Bronchial epithelial cell (primary cell): ENCODE measurements at regions not wholly inside any gene's neighbourhood (a gene's known extent, or its start where the extent isn't known, plus 50 kb on each side); places are given as distances from the start of the nearest gene placed in this dataset.
"Not testable (repeated sequence)": the region's sequence is repeated elsewhere in the genome, so short reads cannot be mapped to it uniquely, and the experiment has no call there.

ENCODE experiments used
- DNase-seq: peaks from one replicate; pipeline ENCODE4 v3.0.0-alpha.2; 2010; ENCODE audit warnings: low read depth
- FAIRE-seq: peaks from 2 replicates; lab custom pipeline; 2011; peaks lifted over from hg19 to GRCh38; lab: Jason Lieb, UNC
- H3K27me3 ChIP-seq: 2 replicates; pipeline ENCODE4 v1.5.1; 2011; ENCODE audit warnings: low read length; ENCODE audit not compliant: control insufficient read depth, insufficient read depth
- H3K36me3 ChIP-seq: 2 replicates; pipeline ENCODE4 v1.5.1; 2011; ENCODE audit warnings: low read length; ENCODE audit not compliant: control insufficient read depth, insufficient read depth
- H3K4me3 ChIP-seq: 2 replicates; pipeline ENCODE4 v1.5.1; 2011; ENCODE audit warnings: mild to moderate bottlenecking, low read depth, low read length, control low read depth
- TF ChIP-seq, protein P1 (sequence below): IDR thresholded peaks from 2 replicates; pipeline ENCODE4 v1.5.1; 2011; ENCODE audit warnings: mild to moderate bottlenecking, moderate library complexity, low read length, control low read depth, inconsistent platforms; ENCODE audit not compliant: insufficient read depth, severe bottlenecking

- not testable (repeated sequence) for H3K36me3 ChIP-seq, H3K4me3 ChIP-seq, FAIRE-seq, DNase-seq, H3K27me3 ChIP-seq
These were observed 469.2 kb upstream of the FAM174A start for GRCh38 chr5:100066020-100066419.

DNA sequence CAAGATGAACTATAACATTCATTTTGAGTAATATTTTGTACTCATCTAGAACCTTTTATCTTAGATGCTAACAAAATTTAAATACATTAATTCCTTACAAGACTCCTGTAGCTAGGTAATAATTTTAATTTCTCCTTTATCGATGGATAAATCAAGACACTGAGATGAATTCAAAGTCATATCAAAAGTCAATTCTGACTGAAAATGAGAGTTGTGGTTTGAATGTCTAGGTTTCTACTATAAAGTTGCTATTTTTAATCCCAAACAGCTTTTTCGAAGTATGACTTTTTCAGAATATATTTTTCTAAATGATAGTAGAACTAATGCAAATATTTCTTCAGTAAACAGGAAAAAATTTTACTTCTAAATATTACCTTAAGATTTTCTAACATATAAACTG, 491.7 kb upstream of the FAM174A start:
- no peak for FAIRE-seq

DNA sequence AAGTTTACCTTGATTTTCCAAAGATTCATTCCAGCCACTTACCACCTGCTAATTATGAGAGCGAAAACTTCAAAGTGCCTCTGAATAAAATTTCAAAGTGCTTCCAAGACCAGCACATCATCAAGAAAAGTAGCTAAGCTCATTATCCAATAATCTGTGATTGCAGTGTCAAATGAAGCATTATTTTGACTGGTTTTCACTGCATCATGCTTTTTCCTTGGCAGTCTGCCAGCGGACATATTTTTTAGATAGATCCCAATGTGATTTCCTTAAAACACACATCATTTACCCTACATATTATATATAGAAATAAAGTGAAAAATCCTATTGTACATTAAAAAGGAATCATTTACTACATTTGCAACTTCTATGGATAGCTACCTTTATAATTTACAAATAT, 508.6 kb upstream of the FAM174A start:
- Histone ChIP-seq H3K27me3 (no peaks in the 10 kb centered on the region), H3K4me3 (no peak overlapping the region), H3K36me3 (no peaks in the 10 kb centered on the region)
- FAIRE-seq (no peak), DNase-seq (no peak)
- TF ChIP-seq, protein P1, sequence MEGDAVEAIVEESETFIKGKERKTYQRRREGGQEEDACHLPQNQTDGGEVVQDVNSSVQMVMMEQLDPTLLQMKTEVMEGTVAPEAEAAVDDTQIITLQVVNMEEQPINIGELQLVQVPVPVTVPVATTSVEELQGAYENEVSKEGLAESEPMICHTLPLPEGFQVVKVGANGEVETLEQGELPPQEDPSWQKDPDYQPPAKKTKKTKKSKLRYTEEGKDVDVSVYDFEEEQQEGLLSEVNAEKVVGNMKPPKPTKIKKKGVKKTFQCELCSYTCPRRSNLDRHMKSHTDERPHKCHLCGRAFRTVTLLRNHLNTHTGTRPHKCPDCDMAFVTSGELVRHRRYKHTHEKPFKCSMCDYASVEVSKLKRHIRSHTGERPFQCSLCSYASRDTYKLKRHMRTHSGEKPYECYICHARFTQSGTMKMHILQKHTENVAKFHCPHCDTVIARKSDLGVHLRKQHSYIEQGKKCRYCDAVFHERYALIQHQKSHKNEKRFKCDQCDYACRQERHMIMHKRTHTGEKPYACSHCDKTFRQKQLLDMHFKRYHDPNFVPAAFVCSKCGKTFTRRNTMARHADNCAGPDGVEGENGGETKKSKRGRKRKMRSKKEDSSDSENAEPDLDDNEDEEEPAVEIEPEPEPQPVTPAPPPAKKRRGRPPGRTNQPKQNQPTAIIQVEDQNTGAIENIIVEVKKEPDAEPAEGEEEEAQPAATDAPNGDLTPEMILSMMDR = no peak

More for the DNA sequence above, 491.7 kb upstream of the FAM174A start:
- H3K4me3 ChIP-seq = no peak overlapping the region
- no peak for DNase-seq
- TF ChIP-seq, protein P1 = no peak
- no peaks in the 10 kb centered on the region for H3K36me3 ChIP-seq
- H3K27me3 ChIP-seq = no peaks in the 10 kb centered on the region

- TF ChIP-seq, protein P1 = no peak
- no peak for FAIRE-seq
- no peak for DNase-seq
These were observed 511.6 kb upstream of the FAM174A start for GRCh38 chr5:100023536-100023935.

GRCh38 chr5:100017520-100018262, 517.5 kb upstream of the FAM174A start:
- no peaks in the 10 kb centered on the region for H3K36me3 ChIP-seq
- H3K4me3 ChIP-seq = no peak overlapping the region
- H3K27me3 ChIP-seq = no peaks in the 10 kb centered on the region
- DNase-seq (no peak), FAIRE-seq (no peak)
- TF ChIP-seq, protein P1 = no peak

More at GRCh38 chr5:100023536-100023935, 511.6 kb upstream of the FAM174A start:
- no peaks in the 10 kb centered on the region for H3K36me3 ChIP-seq
- no peak overlapping the region for H3K4me3 ChIP-seq
- H3K27me3 ChIP-seq = no peaks in the 10 kb centered on the region

DNA sequence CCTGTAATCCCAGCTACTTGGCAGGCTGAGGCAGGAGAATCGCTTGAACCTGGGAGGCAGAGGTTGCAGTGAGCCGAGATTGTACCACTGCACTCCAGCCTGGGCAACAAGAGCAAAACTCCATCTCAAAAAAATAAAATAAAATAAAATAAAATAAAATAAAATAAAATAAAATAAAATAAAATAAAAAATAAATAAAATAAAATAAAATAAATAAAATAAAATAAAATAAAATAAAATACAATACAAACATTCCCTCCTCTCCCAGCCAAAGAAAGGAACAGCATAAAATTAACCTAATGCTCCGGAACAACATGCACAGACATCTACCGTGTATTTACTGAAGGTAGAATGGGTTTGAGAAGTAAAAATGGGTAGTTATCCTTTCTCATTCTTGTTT, 521.9 kb upstream of the FAM174A start:
- not testable (repeated sequence) for H3K4me3 ChIP-seq, FAIRE-seq, H3K27me3 ChIP-seq, DNase-seq, H3K36me3 ChIP-seq

- H3K27me3 ChIP-seq, DNase-seq, H3K4me3 ChIP-seq, H3K36me3 ChIP-seq, FAIRE-seq: not testable (repeated sequence)
These were observed 524.0 kb upstream of the FAM174A start for GRCh38 chr5:100011160-100011559.
